HG02938 (cell line): ENCODE measurements at regions not wholly inside any gene's neighbourhood (a gene's known extent, or its start where the extent isn't known, plus 50 kb on each side); places are given as distances from the start of the nearest gene placed in this dataset.
"Not testable (repeated sequence)": the region's sequence is repeated elsewhere in the genome, so short reads cannot be mapped to it uniquely, and the experiment has no call there.

Experiments used
- ATAC-seq: cut with Tn5 transposase; IDR thresholded peaks from one replicate; pipeline ENCODE4 v1.9.1; 2021; ENCODE audit warnings: mild to moderate bottlenecking, moderate library complexity; ENCODE audit not compliant: unreplicated experiment

DNA sequence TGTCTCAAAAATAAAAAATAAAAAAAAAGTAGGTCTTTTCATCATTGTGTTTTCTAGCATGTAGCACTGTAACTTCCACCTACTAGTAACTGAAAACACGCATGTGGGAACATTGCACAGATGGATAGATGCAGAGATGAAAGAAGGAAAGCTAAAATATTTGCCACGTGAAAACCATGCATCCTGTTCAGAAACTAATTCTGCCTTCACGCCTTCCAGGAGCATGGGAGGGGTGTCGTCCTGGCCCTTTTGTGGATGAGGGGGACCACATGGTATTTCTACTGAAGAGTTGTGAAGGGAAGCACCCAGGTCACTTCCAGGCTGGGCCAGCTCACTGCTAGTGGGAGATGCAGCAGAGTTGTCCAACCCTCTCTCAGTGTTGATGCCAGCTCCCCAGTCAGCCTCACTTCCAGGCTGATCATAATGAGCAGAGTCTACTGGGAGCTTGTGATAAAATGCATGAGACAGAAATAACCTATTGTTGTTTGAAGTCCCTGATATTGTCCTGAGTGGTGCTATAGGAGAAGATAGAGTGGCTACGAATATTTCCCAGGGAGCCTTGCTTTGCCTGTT, 287.1 kb upstream of the CELF2 start:
- no peak for ATAC-seq

GRCh38 chr10:10731366-10731765, 286.3 kb upstream of the CELF2 start:
- ATAC-seq = no peak

DNA sequence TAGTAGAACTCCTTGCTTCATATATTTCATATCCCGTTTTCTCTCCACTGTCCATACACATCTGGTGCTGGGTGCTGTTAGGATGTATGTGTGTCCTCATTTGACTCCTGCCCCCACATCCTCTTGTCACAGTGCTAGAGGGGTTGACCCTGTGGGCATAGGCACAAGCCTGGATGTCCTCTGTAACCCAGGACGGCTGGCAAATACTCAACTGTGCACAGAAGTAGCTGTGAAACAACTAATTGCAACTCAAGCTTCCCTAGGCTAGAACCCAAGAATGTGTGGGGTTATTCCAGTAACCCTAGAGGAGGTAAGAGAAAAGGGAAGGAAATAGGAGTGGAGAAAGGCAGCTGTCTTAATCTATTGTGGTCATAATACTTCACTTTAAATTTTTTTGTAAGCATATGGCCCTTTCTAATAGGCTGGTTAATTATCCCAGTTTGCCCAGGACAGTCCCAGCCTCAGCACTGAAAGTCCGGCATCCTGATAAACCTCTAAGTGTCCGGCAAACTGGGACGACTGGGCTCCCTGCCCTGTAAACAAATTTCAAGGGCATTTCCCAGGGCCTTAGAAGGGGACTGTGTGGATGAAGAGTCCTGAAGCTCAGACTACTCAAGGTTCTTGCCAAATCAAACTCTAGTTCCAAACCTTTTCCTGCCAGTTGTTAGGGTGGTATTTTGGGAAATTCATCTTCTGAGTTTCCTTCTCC, 283.2 kb upstream of the CELF2 start:
- ATAC-seq = no peak

- ATAC-seq = no peak
Measured at GRCh38 chr10:10745291-10745690, 272.4 kb upstream of the CELF2 start.

DNA sequence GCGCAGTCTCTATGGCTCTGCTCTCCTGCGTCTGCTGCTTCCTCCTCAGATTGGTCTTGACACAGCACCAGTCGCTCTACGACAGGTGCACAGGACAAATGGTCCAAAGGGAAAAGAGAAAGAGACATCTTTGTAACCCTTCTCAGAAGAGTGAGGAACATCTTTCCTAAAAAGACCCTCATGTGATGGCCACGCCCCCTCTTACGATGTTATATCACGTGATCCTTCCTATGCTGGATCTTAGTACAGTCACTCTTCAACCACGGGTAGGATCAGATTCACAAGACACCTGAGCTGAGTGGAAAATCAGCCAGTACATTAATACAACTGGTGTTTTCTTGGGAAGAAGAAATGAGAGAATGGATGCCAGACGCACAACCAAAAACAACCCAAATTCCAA, 262.2 kb upstream of the CELF2 start:
- no peak for ATAC-seq

DNA sequence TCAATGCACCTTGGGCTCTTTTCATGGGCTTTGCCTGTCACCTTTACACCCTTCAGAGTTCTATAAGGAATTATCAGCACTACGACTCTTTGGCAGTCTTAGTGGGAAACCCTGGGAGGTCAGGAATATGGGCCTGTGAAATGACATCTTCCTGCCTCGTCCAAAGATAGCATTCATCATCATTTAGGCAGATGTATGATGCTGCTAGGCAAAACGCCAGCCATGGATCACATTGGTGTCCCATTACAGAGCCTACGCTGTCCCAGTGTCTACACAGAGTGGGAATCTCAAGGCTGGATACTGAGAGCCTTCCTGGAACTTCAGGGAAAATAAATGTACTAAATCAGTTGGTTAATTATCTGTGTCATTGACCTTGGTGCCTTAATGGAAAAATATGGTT, 259.4 kb upstream of the CELF2 start:
- ATAC-seq = no peak

DNA sequence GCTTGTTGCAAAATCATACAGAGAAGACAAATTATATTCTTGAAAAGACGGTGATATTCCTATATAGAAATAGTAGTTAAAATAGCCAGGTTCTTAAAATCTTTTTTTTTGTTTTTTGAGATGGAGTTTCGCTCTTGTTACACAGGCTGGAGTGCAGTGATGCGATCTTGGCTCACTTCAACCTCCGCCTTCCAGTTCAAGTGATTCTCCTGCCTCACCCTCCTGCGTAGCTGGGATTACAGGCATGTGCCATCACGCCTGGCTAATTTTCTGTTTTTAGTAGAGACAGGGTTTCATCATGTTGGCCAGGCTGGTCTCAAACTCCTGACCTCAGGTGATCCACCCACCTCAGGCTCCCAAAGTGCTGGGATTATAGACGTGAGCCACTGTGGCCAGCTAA, 257.9 kb upstream of the CELF2 start:
- not testable (repeated sequence) for ATAC-seq

- no peak for ATAC-seq
Measured at GRCh38 chr10:10765017-10765416, 252.7 kb upstream of the CELF2 start.

DNA sequence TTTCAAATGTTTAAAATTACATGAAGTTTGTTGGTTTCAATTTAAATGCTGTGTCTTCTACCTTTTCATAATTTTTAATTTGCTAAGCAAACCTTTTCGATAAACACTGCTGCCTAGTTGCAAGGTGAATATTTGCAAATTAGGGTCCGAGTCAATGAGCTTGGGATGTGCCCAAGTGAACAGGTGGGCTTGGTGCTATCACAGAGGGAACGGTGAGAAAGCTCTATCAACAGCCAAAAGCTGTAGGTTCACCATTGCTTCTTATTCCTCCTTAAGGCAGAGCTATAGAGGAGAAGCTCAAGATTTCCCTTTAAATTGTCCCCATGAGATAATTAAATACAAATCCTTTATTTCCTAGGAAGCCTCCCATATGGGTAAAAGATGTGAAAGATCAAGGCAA, 245.3 kb upstream of the CELF2 start:
- ATAC-seq = no peak

- no peak for ATAC-seq
Measured at GRCh38 chr10:10772874-10773508, 244.7 kb upstream of the CELF2 start.

GRCh38 chr10:10774416-10774815, 243.3 kb upstream of the CELF2 start:
- no peak for ATAC-seq

DNA sequence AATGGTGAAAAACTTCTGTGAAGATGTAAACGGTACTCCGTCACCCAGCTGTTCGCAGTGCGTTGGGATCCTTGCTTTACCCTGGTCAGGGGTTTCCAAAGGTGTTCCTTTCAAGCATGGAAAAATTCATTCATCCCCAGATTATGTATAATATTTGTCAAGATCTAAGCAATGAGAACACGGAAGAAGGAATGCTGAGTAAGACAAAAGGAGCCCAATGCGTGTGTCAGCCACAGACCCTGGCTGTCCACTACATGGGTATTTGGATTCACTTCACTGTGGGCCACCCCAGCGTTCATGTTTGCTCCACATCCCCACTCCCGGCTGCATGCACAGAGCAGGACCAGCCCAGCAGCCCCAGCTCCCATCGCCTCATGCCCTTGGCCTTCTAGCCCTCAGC, 241.3 kb upstream of the CELF2 start:
- ATAC-seq = no peak

GRCh38 chr10:10777279-10777678, 240.4 kb upstream of the CELF2 start:
- no peak for ATAC-seq

DNA sequence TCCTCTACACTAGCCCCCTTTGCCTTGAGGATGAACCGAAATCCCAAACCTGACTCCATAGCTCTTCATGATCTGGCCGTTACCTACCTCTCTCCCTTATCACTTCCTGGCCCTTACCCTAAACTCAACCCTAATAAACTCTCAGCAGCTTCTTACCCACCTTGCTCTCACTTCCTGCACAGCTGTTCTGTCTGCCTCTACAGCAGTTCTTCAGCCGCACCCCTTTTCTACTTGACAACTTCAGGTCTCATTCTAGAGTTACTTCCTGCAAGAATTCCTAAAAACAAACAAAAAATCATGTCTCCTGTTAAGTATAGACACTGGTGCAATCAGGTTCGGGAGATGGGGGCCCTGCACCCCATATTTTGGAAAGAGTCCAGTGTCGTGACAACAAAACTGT, 239.9 kb upstream of the CELF2 start:
- no peak for ATAC-seq

- no peak for ATAC-seq
Measured at GRCh38 chr10:10778959-10779358, 238.7 kb upstream of the CELF2 start.

GRCh38 chr10:10779511-10779910, 238.2 kb upstream of the CELF2 start:
- ATAC-seq = no peak

- no peak for ATAC-seq
Measured at GRCh38 chr10:10780746-10781145, 236.9 kb upstream of the CELF2 start.

DNA sequence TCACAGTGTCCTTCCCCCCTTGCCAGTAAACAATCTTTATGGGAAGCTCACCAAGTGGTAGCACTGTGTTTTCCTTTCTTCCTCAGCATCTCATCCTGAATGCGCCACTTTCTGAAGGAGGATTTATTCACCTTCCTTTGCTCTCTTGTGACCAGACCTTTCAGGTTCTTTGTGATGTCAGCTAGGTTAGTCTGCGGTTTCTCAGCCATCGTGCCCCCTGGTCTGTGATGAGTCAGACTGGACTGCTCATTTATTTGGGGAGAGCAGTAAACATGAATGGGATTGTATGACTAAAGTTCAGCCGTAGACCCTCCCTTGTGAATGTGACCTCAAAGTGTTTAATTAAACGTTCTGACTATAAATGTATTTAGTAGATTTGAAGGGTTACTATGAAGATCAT, 235.1 kb upstream of the CELF2 start:
- ATAC-seq = no peak

- ATAC-seq = no peak
Measured at GRCh38 chr10:10785627-10786026, 232.0 kb upstream of the CELF2 start.

DNA sequence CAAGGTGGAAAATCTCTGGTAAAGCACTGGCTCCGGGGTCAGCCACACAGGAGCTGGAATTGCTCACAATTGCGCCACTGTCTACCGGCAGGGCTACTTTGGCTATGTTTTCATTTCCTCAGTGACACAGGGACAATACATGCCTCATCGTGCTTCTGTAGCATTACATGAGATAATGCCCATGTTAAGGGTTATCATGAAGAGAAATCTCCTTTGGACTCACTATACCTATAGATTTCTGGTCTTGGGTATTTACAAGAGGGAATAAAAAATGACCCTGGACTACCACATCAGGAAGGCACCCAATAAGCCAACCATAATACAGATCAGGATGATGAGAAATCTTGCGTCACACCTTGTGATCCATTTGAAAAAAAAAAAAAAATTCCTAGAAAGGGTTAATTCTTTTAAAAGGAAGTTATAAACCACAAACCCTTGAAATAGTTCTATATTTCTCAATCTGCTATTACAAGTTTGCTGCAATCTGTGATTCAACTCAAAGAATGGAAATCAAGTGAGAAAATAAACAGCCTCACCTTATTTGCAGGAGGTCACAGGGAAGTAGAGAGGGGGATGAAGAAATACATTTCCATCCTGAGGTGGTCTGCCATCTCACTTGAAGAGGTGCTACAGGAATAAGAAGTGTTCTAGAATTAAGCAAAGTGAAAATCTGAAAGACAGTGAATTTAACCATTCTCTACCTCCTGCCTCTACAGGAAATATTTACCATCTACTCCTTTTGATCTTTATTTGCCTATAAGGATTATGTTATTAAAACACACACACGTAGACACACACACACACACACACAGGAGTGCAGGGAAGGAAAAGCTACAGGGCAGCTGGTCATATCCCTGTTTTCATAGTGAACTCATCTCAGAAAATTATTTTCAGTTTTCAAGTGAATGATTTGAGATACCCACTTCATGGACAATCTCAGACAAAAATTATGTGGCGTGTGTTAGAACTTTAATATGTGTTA, 231.3 kb upstream of the CELF2 start:
- ATAC-seq = no peak

DNA sequence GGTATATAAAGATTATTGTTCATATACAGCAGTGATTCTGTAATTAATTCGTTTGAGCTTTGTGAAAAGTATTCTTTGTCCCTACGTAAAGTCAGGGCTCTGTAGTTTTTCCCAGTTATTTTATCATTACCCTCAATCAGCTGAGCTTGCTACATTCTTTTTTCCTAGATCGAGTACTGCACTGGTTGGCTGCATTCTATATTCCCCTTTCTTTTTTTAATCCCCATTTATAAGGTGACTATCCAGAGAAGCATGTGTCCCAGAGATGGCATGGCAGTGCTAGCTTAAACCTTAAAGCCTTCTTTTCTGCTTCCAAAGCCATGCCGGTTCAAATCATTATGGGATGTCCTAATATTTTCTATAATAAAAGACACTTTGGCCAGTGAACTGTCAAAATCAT, 230.1 kb upstream of the CELF2 start:
- ATAC-seq = no peak
